Erythroblast (primary cell): ENCODE measurements at regions not wholly inside any gene's neighbourhood (a gene's known extent, or its start where the extent isn't known, plus 50 kb on each side); places are given as distances from the start of the nearest gene placed in this dataset.

ENCODE experiments used
- DNase-seq, 2 experiments: peaks; one replicate each; lab custom pipeline; 2025; lab: John Stamatoyannopoulos, UW
- GATA1 ChIP-seq: IDR thresholded peaks from 2 replicates; pipeline ENCODE4 v1.6.1; 2011; ENCODE audit warnings: low read depth, mild to moderate bottlenecking, control low read depth, low read length, moderate library complexity
- POLR2A ChIP-seq: IDR thresholded peaks from 2 replicates; pipeline ENCODE4 v1.6.1; 2011; ENCODE audit warnings: mild to moderate bottlenecking, low read length

DNA sequence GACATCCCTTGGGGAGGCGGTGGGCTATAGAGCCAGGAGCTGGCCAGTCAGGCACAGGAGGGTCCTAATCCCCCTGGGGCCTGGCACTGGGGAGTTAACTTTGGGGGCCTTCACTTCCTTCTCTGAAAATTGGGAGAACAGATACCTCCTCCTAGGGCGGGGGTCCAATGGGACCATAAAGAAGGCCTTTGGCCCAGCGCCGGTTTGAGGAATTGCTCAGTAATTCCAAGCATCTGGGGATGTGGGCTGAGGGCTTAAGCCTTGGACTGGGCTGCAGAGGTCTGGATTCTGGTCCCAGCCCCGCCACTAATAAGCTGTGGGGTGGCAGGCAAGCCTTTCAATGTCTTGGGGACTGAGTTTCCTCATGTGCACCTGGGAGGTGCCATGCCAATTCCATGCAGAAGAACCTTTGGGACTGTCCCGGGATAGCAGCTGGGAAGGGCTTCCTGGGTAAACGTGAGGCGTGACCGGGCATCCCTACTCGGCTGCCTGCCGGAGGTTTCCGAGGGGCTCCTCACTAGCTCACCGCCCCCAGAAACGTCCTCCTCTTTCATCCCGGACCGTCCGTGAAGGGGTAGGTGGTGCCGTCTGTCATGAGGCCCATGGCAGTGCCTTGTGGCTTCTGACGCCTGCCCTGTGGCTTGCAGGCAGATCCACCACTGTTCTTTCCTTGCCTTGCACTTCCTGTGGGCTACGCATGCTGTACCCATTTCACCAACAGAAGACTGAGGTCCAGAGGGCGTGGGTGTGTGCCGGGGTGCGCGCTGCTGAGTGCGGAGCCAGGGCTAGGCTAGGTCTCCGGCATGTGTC is 67.4 kb upstream of the HPCAL1 start:
- TF ChIP-seq GATA1, result no peak
- TF ChIP-seq POLR2A, result no peak
- DNase-seq, result no peak

DNA sequence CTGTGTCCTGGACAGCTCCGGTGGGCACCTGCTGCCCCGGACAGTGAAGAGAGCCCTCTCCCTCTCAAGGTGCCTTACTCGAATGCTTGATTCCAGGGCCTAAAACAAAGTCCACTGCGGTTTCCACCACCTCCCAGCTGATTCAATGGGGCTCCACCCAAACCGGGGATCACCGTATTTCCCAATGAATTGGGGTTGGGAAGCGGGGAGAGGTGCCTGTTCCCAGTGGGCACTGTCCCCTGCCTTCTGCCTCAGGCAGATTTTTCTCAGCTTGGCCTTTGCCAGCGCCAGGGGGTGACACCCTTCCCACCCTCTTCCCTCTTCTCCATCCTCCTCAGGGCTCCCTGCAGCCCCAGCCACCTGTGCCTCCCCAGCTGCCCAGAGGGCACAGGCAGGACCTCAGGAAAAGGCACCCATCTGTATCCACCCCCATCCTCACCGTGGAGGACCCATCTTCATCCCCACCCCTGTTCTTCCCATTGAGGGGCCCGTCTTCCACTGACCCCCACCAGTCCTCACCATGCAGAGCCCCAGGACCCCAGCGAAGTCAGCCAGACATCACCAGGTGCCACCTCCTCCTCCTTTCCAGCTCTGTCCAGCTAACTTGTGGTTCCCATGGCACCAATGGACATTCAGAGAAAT is 66.7 kb upstream of the HPCAL1 start:
- no peak for DNase-seq
- TF ChIP-seq POLR2A (no peak), GATA1 (no peak)

DNA sequence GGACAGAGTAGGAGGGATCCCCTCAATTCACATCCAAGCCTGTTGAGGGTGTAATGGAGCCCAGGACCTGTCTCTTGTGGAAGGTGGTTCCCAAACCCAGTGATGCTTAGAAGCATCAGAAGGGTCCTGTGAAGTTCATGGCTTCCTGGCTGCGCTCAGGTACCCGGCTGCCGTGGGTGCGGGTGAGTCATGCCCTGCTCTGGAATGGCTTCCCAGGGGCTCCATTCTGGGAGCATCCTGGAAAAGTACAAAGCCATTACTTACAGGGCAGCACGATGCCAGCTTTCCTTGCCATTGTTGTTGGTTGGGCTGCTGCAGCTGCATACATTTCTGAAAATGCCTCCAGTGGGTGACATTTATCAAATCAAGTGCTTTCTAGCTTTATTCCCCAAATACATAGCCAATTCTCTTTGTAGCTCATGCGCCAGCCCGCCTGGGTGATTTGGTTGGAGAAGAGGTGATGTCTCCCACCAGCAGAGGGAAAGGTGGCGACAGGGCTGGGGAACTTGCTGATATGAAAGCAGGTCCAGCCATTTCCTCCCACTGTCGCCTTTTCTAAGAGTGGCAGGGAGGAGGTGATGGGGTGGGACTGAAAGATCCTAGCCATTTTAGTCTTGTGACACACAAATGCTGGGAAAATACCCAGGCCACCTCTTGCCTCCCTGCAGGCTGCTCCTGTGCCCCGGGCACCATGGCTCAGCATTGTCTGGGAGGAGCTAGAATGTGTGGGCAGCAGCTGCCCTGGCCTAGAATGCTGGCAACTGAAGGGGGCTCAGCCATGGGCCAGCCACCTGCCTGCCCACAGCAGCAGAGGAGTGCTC is 65.9 kb upstream of the HPCAL1 start:
- TF ChIP-seq GATA1 (no peak), POLR2A (no peak)
- DNase-seq, result no peak

DNA sequence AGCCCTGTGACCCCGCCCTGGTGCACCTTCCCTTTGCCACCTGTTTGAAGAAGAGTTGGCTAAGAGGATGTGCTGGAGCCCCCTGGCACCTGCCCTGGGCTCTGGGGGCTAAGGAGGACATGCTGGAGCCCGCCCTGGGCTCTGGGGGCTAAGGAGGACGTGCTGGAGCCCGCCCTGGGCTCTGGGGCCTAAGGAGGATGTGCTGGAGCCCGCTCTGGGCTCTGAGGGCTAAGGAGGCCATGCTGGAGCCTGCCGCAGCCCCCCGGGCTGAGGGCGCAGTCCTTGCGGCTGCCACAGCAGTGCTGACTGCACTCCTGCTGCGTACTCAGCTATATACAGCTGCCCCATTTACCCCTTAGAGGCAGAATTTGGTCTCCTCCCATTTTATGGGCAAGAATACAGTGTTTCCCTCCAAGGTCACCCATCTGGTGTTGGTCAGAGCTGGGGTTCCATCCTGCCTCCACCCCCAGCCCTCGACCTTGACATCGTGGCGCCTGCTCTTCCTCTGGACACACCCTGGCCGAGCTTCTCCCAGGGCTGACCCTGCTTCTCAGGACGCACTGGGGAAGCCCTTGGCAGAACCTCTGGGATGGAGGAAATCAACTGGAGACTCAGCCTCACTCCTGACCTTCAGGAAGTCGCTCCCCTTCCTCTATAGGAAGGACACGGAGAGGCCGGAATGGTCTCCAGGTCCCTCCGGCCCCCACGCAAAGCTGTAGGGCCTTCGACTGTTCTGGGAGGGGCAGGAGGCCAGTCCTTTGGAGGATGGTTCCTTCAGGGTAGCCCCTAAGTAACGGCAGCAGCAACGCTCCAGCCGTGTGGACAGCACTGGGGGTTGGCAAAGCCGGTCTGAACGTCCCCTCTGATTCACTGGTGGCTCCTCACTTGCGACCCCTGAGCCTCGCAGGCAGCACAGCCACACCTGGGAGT is 65.0 kb upstream of the HPCAL1 start:
- no peak for TF ChIP-seq POLR2A
- TF ChIP-seq GATA1, result no peak
- no peak for DNase-seq

DNA sequence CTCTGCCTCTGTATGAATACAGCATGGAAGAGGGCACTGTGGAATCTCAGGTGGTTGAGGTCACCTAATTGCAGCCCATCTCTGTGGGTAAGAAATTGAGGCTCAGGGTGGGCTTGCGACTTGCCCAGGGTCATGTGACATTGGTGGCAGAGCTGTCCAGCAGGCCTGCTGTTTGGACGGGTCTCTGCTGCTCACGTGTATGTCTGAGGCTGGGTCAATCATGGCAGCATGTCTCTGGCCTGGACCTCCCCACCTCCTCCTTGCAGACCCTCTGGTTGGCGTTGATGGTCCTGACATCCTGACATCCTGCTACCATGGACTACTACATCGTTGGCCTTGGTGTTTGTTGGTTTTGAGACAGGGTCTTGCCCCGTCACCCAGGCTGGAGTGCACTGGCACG is 64.3 kb upstream of the HPCAL1 start:
- TF ChIP-seq GATA1 (no peak), POLR2A (no peak)
- DNase-seq, result no peak

DNA sequence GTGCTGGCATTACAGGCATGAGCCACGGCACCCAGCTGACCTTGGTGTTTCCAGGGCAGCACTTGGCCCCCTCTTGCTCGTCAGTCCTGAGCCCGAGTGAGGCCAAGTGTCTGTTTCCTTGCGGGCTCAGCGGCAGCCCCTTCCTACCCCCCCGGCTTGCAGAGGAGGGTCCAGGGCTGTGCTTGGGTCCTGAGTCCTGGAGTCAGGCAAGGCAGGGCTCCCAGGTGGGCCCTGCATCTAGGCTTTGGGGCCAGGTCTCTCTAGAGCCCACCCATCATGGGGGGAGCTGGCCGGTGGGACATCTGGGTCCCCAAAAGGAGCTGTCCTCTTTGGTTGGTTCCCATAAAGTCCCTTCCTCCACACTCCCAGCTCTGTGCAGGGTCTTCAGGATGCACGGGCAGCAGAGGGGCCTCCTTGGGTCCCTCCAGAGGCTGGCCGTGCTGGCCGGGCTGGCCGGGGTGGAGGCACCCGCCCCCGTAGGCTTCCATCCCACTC is 63.7 kb upstream of the HPCAL1 start:
- DNase-seq, result no peak
- TF ChIP-seq GATA1 (no peak), POLR2A (no peak)

DNA sequence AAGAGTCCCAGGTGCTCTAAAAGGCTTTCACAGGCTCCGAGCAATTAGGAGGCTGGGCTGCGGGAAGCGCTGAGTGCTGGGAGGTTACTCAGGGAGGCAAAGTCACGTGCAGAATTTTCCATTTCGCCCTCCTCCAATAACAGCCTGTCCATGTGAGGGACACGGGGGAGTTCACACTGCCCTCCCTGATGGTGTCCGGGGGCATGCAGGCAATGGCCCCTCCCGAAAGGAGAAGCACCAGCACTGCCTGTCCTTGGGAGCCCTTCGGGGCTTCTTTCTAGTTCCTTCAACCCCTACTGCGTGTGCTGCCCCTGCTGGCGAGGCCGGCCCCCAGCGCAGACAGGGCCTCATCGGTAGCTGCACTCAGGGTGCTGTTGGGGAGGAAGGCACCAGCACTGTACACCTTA is 63.1 kb upstream of the HPCAL1 start:
- no peak for TF ChIP-seq GATA1
- no peak for TF ChIP-seq POLR2A
- no peak for DNase-seq

DNA sequence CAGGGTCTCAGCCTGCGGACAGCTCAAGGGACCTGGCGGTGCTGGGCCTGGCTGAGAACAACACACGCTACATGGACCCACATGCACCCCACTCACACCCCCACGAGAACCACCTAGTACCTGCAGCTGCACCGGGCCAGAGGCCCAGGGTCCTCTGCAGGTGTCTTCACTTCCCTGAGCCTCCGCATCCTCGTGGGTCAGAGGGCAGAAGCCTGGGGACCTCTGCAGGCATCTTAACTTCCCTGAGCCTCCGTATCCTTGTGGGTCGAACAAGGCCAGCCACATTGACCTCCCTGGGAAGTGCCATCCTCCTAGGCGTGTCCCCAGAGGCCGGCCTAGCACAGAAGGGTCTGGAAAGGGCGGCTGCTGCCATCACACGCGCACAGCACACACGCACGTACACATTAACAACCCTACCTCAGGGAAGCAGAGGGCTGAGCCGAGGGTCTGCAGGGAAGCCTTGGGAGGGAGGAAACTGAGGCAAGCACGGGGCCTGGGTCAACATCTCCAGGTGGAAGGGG is 62.5 kb upstream of the HPCAL1 start:
- no peak for DNase-seq
- no peak for TF ChIP-seq POLR2A
- no peak for TF ChIP-seq GATA1

DNA sequence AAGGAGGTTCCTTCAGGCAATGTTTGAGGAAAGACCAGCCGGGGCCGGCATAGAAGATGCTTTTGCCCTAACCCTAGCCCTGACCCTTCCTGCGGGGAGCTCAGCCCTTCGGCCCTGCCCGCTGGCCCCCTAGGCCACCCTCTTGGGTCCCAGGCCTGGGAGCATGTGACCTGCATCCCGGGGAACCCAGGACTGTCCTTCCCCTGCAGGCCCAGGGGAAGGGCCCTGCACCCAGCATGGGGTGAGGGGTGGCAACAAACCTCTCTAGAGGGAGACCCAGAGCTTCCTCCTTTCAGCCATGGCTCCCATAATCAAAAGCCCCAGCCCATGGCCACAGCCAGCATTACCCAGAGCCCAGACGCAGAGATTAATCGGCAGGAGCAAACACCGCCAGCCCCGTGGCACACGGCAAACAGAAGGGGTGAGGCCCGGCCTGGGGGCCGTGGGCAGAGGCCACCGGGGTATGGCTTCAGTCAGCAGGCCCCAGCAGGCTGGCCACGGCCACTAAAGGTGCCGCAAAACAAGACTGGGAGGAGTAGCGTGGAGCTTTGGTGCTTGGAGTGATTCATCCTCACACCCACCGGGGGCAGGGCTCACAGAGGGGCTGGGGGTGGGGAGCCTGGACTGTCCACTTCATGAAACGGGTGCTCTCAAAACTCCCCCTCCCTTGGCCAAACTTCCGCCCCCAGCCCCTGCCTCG is 61.6 kb upstream of the HPCAL1 start:
- TF ChIP-seq GATA1 (no peak), POLR2A (no peak)
- DNase-seq, result no peak

DNA sequence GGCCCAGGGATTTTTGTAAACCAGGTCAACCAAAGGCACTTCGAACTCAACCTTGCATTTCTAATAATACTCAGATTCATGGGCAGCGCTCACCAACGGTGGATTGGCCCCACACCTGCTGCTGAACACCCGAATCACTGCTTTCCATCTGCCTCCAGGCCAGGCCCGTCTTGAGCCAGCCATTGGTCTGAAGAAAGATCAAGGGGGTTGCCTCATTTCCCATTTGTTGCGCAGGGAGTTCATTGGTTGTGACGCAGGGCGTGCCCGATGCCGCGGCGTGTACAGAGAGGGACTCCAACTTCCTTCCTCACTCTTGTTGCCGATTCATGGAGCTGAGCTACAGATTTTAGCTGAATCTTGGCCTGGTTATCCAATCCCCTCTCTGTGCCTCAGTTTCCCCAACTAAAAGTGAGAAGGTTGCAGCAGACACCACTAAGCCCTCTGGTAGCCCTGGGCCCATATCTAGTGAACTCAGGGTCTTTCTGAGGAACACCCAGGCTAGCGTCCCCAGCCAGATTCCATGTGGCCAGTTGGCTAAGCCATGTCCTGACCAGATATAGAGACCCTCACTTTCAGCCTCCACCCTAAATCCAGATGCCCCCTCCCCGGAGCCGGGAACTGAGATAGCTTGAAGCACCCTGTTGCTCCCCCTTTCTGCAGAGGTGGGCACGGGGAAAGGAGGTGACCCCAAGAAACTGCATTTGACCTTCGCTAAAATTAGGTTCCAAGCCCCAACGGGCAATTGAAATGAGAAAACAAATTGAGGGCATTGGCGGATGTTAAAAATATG is 60.9 kb upstream of the HPCAL1 start:
- no peak for DNase-seq
- TF ChIP-seq POLR2A (no peak), GATA1 (no peak)

DNA sequence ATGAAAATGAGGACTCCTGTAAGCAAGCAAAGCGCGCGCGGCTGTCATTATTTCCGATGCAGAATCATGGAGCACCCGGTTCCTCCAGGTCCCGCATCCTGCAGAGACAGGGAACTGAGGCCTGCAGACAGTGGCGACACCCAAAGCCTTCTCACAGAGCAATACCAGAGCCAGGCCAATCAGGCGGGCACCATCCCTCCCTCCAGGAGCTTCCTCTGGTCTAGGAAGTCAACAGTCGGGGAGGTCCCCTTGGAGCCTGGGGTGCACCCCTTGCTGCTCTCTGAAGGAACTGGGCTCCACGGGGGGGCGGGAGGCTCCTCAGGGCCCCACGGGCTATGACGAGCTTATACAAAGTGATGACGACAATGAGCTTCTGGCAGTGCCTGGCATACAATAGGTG is 60.3 kb upstream of the HPCAL1 start:
- DNase-seq, result no peak
- no peak for TF ChIP-seq GATA1
- no peak for TF ChIP-seq POLR2A
